Lower lobe of right lung (tissue), 2 donors: ENCODE measurements at regions not wholly inside any gene's neighbourhood (a gene's known extent, or its start where the extent isn't known, plus 50 kb on each side); places are given as distances from the start of the nearest gene placed in this dataset.
"Not testable (repeated sequence)": the region's sequence is repeated elsewhere in the genome, so short reads cannot be mapped to it uniquely, and the experiment has no call there.

Experiments
- ATAC-seq, 2 donors: fragments of 200-7000 bp; cut with Tn5 transposase; one replicate each; pipeline ENCODE4 v1.9.1; 2020 to 2022; ENCODE audit warnings: mild to moderate bottlenecking in 2 of 2, moderate library complexity in 2 of 2
- DNase-seq: peaks from one replicate; pipeline ENCODE4 v3.0.0-alpha.2; 2020
- H3K27ac ChIP-seq: fragments of 200-600 bp; one replicate; pipeline ENCODE4 v1.8.0; 2022
- H3K27me3 ChIP-seq: fragments of 200-600 bp; one replicate; pipeline ENCODE4 v1.8.0; 2022; ENCODE audit warnings: low read depth
- H3K36me3 ChIP-seq: fragments of 200-600 bp; one replicate; pipeline ENCODE4 v1.8.0; 2022; ENCODE audit warnings: mild to moderate bottlenecking
- H3K4me1 ChIP-seq: fragments of 200-600 bp; one replicate; pipeline ENCODE4 v1.8.0; 2022
- H3K4me3 ChIP-seq: fragments of 200-600 bp; one replicate; pipeline ENCODE4 v1.8.0; 2022; ENCODE audit warnings: mild to moderate bottlenecking
- H3K9me3 ChIP-seq: fragments of 200-600 bp; one replicate; pipeline ENCODE4 v1.8.0; 2022
- intact Hi-C: fragments of 100-400 bp; cut with DNase I; formaldehyde crosslinking; loops from one replicate; pipeline ENCODE4 v1.11.0; 2022
- TF ChIP-seq, protein P1 (sequence below): fragments of 200-600 bp; IDR thresholded peaks from one replicate; pipeline ENCODE4 v1.8.0; 2022; ENCODE audit warnings: antibody characterized with exemption, mild to moderate bottlenecking
- donor health status: DM: no; HTN: yes; CAD: no; lungs with severe emphysema.

DNA sequence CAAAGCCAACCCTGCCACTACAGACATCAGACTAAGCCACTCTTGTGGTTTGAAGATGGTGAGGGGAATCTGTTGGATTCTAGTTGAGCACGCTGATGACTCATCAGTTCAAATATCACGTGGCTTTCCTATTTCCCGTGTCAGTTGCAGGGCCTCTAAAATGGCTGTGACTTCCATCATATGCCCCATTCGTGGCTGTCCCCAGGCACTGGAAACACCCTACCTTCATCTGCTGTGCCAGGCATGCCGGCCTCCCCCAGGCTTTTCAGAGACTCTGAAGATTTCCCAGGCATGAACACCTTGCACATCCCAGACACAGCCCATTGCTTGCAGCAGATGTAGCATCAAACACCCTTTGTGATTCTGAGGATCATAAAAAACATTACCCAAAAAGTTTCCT is 659.9 kb downstream of the UQCRFS1 start:
- no peak for ATAC-seq
- Histone ChIP-seq H3K4me3 (no peak overlapping the region), H3K27ac (no peak overlapping the region), H3K4me1 (no peaks in the 10 kb centered on the region), H3K9me3 (no peaks in the 10 kb centered on the region), H3K36me3 (no peaks in the 10 kb centered on the region), H3K27me3 (no peaks in the 10 kb centered on the region)
- no peak for DNase-seq
- intact Hi-C loops, result no loop called here
- TF ChIP-seq, protein P1, sequence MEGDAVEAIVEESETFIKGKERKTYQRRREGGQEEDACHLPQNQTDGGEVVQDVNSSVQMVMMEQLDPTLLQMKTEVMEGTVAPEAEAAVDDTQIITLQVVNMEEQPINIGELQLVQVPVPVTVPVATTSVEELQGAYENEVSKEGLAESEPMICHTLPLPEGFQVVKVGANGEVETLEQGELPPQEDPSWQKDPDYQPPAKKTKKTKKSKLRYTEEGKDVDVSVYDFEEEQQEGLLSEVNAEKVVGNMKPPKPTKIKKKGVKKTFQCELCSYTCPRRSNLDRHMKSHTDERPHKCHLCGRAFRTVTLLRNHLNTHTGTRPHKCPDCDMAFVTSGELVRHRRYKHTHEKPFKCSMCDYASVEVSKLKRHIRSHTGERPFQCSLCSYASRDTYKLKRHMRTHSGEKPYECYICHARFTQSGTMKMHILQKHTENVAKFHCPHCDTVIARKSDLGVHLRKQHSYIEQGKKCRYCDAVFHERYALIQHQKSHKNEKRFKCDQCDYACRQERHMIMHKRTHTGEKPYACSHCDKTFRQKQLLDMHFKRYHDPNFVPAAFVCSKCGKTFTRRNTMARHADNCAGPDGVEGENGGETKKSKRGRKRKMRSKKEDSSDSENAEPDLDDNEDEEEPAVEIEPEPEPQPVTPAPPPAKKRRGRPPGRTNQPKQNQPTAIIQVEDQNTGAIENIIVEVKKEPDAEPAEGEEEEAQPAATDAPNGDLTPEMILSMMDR, result no peak

DNA sequence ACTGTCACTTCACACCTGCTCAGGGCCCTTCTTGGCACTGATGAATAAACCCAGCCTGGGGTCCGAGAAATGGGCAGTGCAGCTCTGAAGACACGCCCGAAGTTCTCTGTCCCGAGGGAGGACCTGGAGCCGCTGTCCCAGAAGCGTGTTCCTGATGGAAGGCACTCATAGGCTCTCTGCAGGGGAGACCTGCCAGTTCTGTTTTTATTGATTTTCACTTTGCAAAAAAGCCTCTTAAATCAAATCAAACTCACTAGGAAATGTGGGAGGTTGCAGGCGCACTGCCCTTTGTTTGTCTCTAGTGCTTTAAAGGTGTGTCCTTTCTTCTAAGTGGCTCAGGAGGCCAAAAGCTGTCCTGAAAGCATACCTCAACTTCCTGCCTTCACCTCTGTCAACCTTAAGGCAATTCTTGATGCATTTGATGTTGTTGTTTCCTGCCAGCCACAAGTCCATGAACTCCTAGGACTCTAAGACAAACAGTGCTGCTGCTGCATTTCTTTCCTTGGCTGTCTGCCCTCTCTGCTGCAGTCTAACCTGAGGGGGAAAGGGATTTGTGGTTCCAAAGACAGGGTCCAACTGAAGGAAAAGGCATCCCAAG is 663.2 kb downstream of the UQCRFS1 start:
- Histone ChIP-seq H3K27ac (no peak overlapping the region), H3K36me3 (no peaks in the 10 kb centered on the region), H3K4me1 (no peaks in the 10 kb centered on the region), H3K4me3 (no peak overlapping the region), H3K27me3 (no peaks in the 10 kb centered on the region), H3K9me3 (no peaks in the 10 kb centered on the region)
- TF ChIP-seq, protein P1, result no peak
- no peak for DNase-seq
- ATAC-seq, result no peak
- intact Hi-C loops, result no loop called here

DNA sequence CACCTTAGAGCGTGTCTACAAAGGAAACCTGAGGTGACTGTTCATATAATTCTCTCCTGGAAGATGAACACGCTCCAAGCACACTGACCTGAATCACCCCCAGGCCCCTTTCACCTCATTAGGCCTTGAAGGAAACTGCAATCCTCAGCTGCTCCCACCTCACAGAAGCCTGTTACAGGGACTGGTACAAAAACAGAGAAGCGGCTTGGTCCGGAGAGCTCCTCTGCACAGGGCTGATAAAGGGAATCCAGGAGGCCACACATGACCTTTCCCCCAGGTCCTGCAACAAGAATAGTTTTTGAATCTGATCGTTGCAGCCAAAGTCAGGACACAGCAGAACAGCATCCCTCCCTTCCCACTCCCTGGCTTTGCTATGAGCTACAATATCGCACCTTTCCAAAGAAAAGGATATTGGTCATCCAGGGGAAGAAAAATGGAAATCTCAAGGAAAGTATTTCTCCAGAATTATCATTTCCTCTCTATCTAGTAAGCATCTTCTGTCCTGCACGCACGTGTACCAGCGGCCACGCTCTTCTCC is 666.7 kb downstream of the UQCRFS1 start:
- intact Hi-C loops, result no loop called here
- TF ChIP-seq, protein P1, result no peak
- no peaks in the 10 kb centered on the region for H3K36me3 ChIP-seq

DNA sequence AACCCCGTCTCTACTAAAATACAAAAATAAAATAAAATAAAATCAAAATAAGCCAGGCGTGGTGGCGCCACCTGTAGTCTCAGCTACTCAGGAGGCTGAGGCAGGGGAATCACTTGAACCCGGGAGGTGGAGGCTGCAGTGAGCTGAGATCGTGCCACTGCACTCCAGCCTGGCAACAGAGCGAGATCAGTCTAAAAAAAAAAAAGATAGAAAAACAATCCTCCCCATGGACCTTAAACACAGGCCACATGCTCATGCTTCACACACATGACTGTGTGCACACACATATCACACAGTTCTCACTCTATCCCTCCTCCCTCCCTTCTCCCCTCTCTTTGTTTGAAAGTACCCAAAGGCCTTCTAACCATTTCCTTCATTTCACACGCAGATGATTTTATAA is 667.6 kb downstream of the UQCRFS1 start:
- ATAC-seq, H3K36me3 ChIP-seq, H3K27ac ChIP-seq, H3K27me3 ChIP-seq, intact Hi-C loops, DNase-seq, H3K4me3 ChIP-seq, H3K9me3 ChIP-seq, H3K4me1 ChIP-seq: not testable (repeated sequence)

More for the DNA sequence above, 666.7 kb downstream of the UQCRFS1 start:
- H3K4me1 ChIP-seq, result no peaks in the 10 kb centered on the region
- no peaks in the 10 kb centered on the region for H3K9me3 ChIP-seq
- no peak overlapping the region for H3K4me3 ChIP-seq
- DNase-seq, result no peak
- H3K27me3 ChIP-seq, result no peaks in the 10 kb centered on the region
- no peak for ATAC-seq
- no peak overlapping the region for H3K27ac ChIP-seq

DNA sequence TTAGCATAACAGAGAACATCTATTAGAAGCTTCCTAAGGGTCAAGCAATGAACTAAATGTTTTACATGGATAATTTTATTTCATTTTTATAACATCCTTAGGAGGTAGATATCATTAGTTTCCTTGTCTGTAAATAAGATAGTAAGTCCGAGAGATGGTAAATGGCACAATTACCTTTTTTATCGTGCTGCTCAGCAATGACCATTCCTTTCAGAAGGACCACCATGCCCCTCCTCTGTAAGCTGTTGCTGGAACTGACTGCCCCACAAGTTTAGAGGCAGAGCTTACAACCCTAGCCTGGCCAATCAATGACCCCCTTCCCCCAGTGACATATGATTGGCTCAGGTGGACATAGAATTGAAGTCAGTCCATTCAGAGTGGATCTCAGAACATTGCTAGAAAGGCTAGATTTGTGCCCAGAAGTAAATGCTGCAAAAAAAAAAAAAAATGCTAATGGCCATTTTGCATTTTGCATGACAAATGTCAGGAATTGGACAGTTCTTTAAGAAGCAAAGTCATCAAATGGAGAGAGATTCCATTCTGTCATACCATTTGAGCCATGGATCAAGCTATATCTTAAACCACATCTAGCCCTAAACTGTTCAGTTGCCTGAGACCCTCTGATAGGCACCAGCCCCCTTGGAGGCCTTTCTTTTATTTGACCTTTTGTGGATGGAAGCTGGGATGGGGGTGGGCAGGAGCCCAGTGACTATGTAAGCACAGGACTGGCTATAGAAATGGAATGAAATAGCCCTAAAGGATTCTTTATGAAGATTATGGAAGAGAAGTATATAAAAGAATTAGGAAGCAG is 668.3 kb downstream of the UQCRFS1 start:
- Histone ChIP-seq H3K9me3 (no peaks in the 10 kb centered on the region), H3K4me3 (no peak overlapping the region), H3K27ac (no peak overlapping the region), H3K36me3 (no peaks in the 10 kb centered on the region), H3K4me1 (no peaks in the 10 kb centered on the region), H3K27me3 (no peaks in the 10 kb centered on the region)
- TF ChIP-seq, protein P1, result no peak
- no peak for ATAC-seq
- intact Hi-C loops, result no loop called here
- no peak for DNase-seq

DNA sequence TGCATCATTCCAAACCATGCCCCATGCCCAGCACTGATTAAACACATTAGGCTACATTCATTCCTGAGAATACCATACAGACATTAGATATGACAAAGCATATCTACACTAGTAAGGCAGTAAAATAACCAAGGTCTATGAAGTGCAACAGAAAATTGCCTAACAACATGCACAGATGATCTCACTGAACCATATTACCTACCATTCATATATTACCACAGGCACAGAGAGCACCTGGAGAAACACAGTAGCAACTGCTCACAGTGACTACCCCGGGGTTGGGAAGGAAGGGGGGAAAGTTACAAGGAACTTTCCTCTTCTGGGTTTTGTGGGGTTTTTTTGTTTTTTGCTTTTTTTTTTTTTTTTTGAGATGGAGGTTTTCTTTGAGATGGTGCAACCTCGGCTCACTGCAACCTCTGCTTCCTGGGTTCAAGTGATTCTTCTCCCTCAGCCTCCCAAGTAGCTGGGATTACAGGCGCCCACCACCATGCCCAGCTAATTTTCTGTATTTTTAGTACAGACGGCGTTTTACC is 669.6 kb downstream of the UQCRFS1 start:
- Histone ChIP-seq H3K27ac (no peak overlapping the region), H3K4me3 (no peak overlapping the region), H3K36me3 (no peaks in the 10 kb centered on the region), H3K4me1 (no peaks in the 10 kb centered on the region), H3K9me3 (no peaks in the 10 kb centered on the region), H3K27me3 (no peaks in the 10 kb centered on the region)
- intact Hi-C loops, result no loop called here
- no peak for ATAC-seq
- TF ChIP-seq, protein P1, result no peak
- DNase-seq, result no peak
